ENCODE measurements at regions not wholly inside any gene's neighbourhood (a gene's known extent, or its start where the extent isn't known, plus 50 kb on each side); places are given as distances from the start of the nearest gene placed in this dataset.

DNA sequence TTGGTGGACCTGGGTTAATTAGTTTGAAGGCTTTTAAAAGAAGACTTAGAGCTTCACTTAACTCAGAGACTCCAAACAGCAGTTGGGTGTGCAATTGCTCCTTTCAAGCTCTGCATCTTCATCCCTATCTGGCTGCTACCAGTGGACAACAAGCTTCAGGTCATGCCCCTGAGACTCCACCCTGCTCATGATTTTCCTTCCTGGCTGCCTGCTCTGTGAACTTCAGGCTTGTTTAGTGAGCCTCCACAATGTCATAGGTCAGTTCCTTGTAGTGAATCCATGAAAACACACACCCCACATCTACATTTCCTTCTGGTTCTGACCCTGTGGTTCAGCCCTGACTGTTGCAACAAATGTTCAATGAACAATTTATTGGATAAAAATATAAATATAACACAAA, 61.1 kb upstream of the MARCKS start:
- no peak overlapping the region for H3K4me3 ChIP-seq (ENCODE audit: low read depth, low read length)
- TF ChIP-seq, protein P1, sequence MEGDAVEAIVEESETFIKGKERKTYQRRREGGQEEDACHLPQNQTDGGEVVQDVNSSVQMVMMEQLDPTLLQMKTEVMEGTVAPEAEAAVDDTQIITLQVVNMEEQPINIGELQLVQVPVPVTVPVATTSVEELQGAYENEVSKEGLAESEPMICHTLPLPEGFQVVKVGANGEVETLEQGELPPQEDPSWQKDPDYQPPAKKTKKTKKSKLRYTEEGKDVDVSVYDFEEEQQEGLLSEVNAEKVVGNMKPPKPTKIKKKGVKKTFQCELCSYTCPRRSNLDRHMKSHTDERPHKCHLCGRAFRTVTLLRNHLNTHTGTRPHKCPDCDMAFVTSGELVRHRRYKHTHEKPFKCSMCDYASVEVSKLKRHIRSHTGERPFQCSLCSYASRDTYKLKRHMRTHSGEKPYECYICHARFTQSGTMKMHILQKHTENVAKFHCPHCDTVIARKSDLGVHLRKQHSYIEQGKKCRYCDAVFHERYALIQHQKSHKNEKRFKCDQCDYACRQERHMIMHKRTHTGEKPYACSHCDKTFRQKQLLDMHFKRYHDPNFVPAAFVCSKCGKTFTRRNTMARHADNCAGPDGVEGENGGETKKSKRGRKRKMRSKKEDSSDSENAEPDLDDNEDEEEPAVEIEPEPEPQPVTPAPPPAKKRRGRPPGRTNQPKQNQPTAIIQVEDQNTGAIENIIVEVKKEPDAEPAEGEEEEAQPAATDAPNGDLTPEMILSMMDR (IDR thresholded peaks at IDR 0.05; ENCODE audit: low read depth, low read length): no peak
- no peak for DNase-seq
- no peaks in the 10 kb centered on the region for H3K4me1 ChIP-seq
- no peaks in the 10 kb centered on the region for H3K9me3 ChIP-seq
- H3K27me3 ChIP-seq: no peaks in the 10 kb centered on the region
- H3K36me3 ChIP-seq: no peaks in the 10 kb centered on the region

DNA sequence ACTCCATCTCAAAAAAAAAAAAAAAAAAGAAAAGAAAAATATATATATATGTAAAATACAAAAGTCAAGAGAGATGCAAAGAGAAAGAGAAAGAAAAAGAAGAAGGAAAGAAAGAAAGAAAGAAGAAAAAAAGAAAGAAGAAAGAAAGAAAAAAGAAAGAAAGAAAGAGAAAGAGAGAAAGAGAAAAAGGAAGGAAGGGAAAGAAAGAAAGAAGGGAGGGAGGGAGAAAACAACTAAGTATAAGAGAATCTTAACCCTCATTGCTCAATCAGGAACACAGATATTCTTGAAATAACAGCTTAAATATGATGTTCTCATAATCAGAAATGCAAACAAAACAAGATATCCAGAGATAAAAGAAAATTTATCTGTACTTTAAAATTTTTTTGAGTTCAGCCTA, 54.4 kb upstream of the MARCKS start:
- Histone ChIP-seq H3K4me3 (ENCODE audit: low read depth, low read length) (no peak overlapping the region), H3K4me1 (no peaks in the 10 kb centered on the region), H3K9me3 (no peaks in the 10 kb centered on the region), H3K36me3 (no peaks in the 10 kb centered on the region), H3K27me3 (no peaks in the 10 kb centered on the region)
- DNase-seq: no peak
- TF ChIP-seq, protein P1 (IDR thresholded peaks at IDR 0.05; ENCODE audit: low read depth, low read length): no peak

DNA sequence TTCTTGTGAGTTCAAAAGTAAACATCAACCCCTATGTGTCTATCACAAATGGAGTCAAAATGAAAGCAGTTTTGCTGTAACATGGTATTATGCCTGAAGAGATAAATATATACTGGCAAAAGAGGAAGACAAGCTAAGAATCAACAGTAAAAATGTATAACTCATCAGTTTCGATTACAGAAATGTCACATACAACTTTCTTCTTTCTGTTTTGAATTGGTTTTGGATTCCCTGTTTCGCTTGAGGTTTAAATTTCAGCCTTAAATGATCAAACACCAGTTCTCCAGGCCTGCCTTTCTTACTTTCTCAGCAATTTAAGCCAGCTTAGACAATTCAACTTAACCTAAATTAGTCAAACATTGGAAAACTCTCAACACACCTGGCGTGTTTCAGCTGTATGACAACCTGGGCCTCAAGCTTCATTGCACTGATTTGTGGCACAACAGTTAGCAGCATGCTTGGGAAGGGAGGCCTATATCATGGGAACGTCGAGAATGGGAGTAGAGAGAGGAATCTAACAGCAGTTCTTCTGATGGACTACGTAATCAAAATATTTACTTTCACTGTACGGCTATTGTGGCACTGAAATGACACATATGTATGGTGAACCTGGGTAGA, 51.9 kb upstream of the MARCKS start:
- H3K4me1 ChIP-seq: no peaks in the 10 kb centered on the region

DNA sequence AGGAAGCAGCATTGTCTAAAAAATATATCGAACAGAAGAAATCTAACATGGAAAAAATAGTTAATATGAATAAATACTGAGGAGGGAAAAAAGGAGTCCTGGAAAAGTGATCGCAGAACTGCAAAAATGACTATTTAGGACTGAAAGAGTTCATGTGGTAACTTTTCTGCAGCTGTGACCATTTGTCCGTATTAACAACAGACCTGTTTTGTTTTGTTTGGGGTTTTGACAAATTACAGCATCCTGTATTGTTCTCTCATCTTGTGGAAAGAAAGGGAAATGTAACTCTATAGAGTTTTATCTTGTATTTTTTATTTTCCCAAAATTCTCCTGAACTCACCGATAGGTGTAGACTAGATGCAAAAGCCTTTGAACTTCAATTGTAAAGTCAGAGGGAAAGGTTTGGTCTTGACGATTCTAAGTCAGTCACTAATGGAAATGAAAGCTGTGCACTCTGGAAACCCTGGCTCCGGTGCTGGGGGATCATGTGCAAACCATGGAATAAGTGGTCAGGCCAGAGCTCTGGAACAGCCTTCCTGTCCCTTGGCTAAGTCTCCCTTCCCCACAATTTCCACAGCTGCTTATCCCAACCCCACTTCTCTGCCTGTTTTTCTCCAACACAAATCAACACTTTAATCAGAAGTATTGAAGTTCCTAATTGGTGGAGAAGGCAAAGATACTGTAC, 51.2 kb upstream of the MARCKS start:
- Histone ChIP-seq H3K9me3 (no peaks in the 10 kb centered on the region), H3K4me1 (no peaks in the 10 kb centered on the region), H3K27me3 (no peaks in the 10 kb centered on the region), H3K36me3 (no peaks in the 10 kb centered on the region), H3K4me3 (ENCODE audit: low read depth, low read length) (no peak overlapping the region)
- TF ChIP-seq, protein P1 (IDR thresholded peaks at IDR 0.05; ENCODE audit: low read depth, low read length): no peak
- DNase-seq: no peak

More for the DNA sequence above, 51.9 kb upstream of the MARCKS start:
- DNase-seq: no peak
- no peak overlapping the region for H3K4me3 ChIP-seq (ENCODE audit: low read depth, low read length)
- H3K36me3 ChIP-seq: no peaks in the 10 kb centered on the region
- no peaks in the 10 kb centered on the region for H3K27me3 ChIP-seq
- no peaks in the 10 kb centered on the region for H3K9me3 ChIP-seq
- TF ChIP-seq, protein P1 (IDR thresholded peaks at IDR 0.05; ENCODE audit: low read depth, low read length): no peak
